ENCODE measurements at regions not wholly inside any gene's neighbourhood (a gene's known extent, or its start where the extent isn't known, plus 50 kb on each side); places are given as distances from the start of the nearest gene placed in this dataset.

- TF ChIP-seq CTCF (IDR thresholded peaks at IDR 0.05; ENCODE audit: extremely low read depth in 1 of 2, insufficient read depth in 1 of 2, low read depth in 1 of 2, low read length in 2 of 2) (no peak), EZH2 (IDR thresholded peaks at IDR 0.05; ENCODE audit: borderline replicate concordance, low read depth, low read length, severe bottlenecking) (no peak)
Observed at GRCh38 chr14:99327050-99327449, 55.1 kb upstream of the BCL11B start.
